Bronchial epithelial cell (primary cell): ENCODE measurements at regions not wholly inside any gene's neighbourhood (a gene's known extent, or its start where the extent isn't known, plus 50 kb on each side); places are given as distances from the start of the nearest gene placed in this dataset.
"Not testable (repeated sequence)": the region's sequence is repeated elsewhere in the genome, so short reads cannot be mapped to it uniquely, and the experiment has no call there.

Experiments used
- DNase-seq: peaks from one replicate; pipeline ENCODE4 v3.0.0-alpha.2; 2010; ENCODE audit warnings: low read depth
- FAIRE-seq: peaks from 2 replicates; lab custom pipeline; 2011; peaks lifted over from hg19 to GRCh38; lab: Jason Lieb, UNC
- H3K27me3 ChIP-seq: 2 replicates; pipeline ENCODE4 v1.5.1; 2011; ENCODE audit warnings: low read length; ENCODE audit not compliant: control insufficient read depth, insufficient read depth
- H3K36me3 ChIP-seq: 2 replicates; pipeline ENCODE4 v1.5.1; 2011; ENCODE audit warnings: low read length; ENCODE audit not compliant: control insufficient read depth, insufficient read depth
- H3K4me3 ChIP-seq: 2 replicates; pipeline ENCODE4 v1.5.1; 2011; ENCODE audit warnings: mild to moderate bottlenecking, low read depth, low read length, control low read depth
- CTCF ChIP-seq: IDR thresholded peaks from 2 replicates; pipeline ENCODE4 v1.5.1; 2011; ENCODE audit warnings: mild to moderate bottlenecking, moderate library complexity, low read length, control low read depth, inconsistent platforms; ENCODE audit not compliant: insufficient read depth, severe bottlenecking

GRCh38 chr10:78420946-78421735 is 387.5 kb downstream of the RPS24 start:
- no peak for FAIRE-seq

DNA sequence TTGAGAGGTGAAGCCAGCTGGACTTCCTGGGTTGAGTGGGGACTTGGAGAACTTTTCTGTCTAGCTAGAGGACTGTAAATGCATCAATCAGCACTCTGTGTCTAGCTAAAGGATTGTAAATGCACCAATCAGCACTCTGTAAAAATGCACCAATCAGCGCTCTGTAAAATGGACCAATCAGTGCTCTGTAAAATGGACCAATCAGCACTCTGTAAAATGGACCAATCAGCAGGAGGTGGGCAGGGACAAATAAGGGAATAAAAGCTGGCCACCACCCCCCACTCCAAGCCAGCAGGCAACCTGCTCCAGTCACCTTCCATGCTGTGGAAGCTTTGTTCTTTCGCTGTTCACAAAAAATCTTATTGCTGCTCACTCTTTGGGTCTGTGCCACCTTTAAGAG is 390.4 kb downstream of the RPS24 start:
- not testable (repeated sequence) for FAIRE-seq, H3K36me3 ChIP-seq, H3K4me3 ChIP-seq, DNase-seq, H3K27me3 ChIP-seq

More at GRCh38 chr10:78420946-78421735, 387.5 kb downstream of the RPS24 start:
- no peak for DNase-seq
- Histone ChIP-seq H3K4me3 (no peak overlapping the region), H3K27me3 (no peaks in the 10 kb centered on the region), H3K36me3 (no peaks in the 10 kb centered on the region)
- TF ChIP-seq CTCF = no peak

- peak; percentile 23 for TF ChIP-seq CTCF
- DNase-seq (no peak), FAIRE-seq (no peak)
- no peaks in the 10 kb centered on the region for H3K36me3 ChIP-seq
- no peaks in the 10 kb centered on the region for H3K27me3 ChIP-seq
- H3K4me3 ChIP-seq = no peak overlapping the region
Measured at GRCh38 chr10:78424723-78425122, 391.1 kb downstream of the RPS24 start.

- Histone ChIP-seq H3K27me3 (no peaks in the 10 kb centered on the region), H3K36me3 (no peaks in the 10 kb centered on the region), H3K4me3 (no peak overlapping the region)
- DNase-seq (no peak), FAIRE-seq (no peak)
- TF ChIP-seq CTCF = no peak
Measured at GRCh38 chr10:78426181-78426580, 392.5 kb downstream of the RPS24 start.

- H3K27me3 ChIP-seq = no peaks in the 10 kb centered on the region
- no peaks in the 10 kb centered on the region for H3K36me3 ChIP-seq
- H3K4me3 ChIP-seq = no peak overlapping the region
- FAIRE-seq = no peak
- DNase-seq = no peak
- TF ChIP-seq CTCF = no peak
Measured at GRCh38 chr10:78427497-78428031, 393.9 kb downstream of the RPS24 start.

DNA sequence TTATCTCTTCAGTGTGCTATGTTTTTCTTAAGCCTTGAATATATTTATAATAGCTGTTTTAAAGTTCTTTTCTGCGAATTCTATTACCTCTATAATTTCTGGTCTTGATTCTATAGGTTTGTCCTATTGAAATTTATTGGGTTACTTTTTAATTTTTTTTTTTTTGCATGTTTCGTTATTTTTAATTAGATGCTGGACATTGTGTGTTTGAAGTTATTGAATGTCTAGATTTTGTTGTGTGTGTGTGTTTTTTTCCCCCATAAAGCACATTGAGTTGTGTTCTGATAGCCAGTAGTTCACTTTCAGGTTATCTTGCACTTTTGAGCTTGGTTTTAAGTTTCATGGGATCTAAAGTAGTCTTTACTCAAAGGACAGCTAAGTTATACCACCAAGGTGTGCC is 394.9 kb downstream of the RPS24 start:
- Histone ChIP-seq H3K36me3 (no peaks in the 10 kb centered on the region), H3K27me3 (no peaks in the 10 kb centered on the region), H3K4me3 (no peak overlapping the region)
- FAIRE-seq (no peak), DNase-seq (no peak)
- no peak for TF ChIP-seq CTCF
